HFFc6 (cell line): ENCODE measurements at regions not wholly inside any gene's neighbourhood (a gene's known extent, or its start where the extent isn't known, plus 50 kb on each side); places are given as distances from the start of the nearest gene placed in this dataset.

Experiments used
- DNase-seq: peaks from one replicate; pipeline ENCODE4 v3.0.0-alpha.2; 2018
- H3K27ac Mint-ChIP-seq: 2 replicates; pipeline ENCODE4 v1.8.0; 2020; ENCODE audit warnings: mild to moderate bottlenecking, mixed read lengths
- H3K27me3 Mint-ChIP-seq: 2 replicates; pipeline ENCODE4 v1.8.0; 2021; ENCODE audit warnings: mild to moderate bottlenecking, moderate library complexity, mixed read lengths; ENCODE audit not compliant: insufficient read depth
- H3K36me3 Mint-ChIP-seq: 2 replicates; pipeline ENCODE4 v1.8.0; 2021; ENCODE audit warnings: low read depth, mixed read lengths
- H3K4me1 Mint-ChIP-seq: 2 replicates; pipeline ENCODE4 v1.8.0; 2020; ENCODE audit warnings: low read depth, mixed read lengths
- H3K4me3 Mint-ChIP-seq: 2 replicates; pipeline ENCODE4 v1.8.0; 2020; ENCODE audit warnings: mild to moderate bottlenecking, moderate library complexity, mixed read lengths
- H3K9me3 Mint-ChIP-seq: 2 replicates; pipeline ENCODE4 v1.8.0; 2020; ENCODE audit warnings: mild to moderate bottlenecking, mixed read lengths
- CTCF ChIP-seq: fragments of 200-600 bp; sonication (generic); IDR thresholded peaks from 2 replicates; pipeline ENCODE4 v1.5.0; 2021; ENCODE audit warnings: antibody characterized with exemption, mild to moderate bottlenecking

GRCh38 chr12:77210724-77211123, 145.4 kb upstream of the E2F7 start:
- no peak overlapping the region for H3K4me3 Mint-ChIP-seq
- H3K27me3 Mint-ChIP-seq = no peaks in the 10 kb centered on the region; the same call in 1 of the 2 replicates
- H3K4me1 Mint-ChIP-seq = peaks cover 28% of the 10 kb centered on the region
- H3K36me3 Mint-ChIP-seq = peaks cover 10% of the 10 kb centered on the region; the same call in 1 of the 2 replicates
- DNase-seq = no peak
- no peaks in the 10 kb centered on the region for H3K9me3 Mint-ChIP-seq
- no peak for TF ChIP-seq CTCF
- H3K27ac Mint-ChIP-seq = no peak overlapping the region

- no peaks in the 10 kb centered on the region for H3K27me3 Mint-ChIP-seq
- no peaks in the 10 kb centered on the region for H3K9me3 Mint-ChIP-seq
- no peak for TF ChIP-seq CTCF
- DNase-seq = no peak
- peaks cover 7% of the 10 kb centered on the region for H3K4me1 Mint-ChIP-seq
- no peaks in the 10 kb centered on the region for H3K36me3 Mint-ChIP-seq
- H3K4me3 Mint-ChIP-seq = no peak overlapping the region
- H3K27ac Mint-ChIP-seq = no peak overlapping the region
Measured at GRCh38 chr12:77204083-77204482, 138.7 kb upstream of the E2F7 start.

- Mint-ChIP-seq H3K27me3 (peaks cover 2% of the 10 kb centered on the region; the same call in 1 of the 2 replicates), H3K4me1 (peaks cover 7% of the 10 kb centered on the region), H3K27ac (no peak overlapping the region), H3K4me3 (no peak overlapping the region), H3K36me3 (no peaks in the 10 kb centered on the region; the same call in 1 of the 2 replicates), H3K9me3 (no peaks in the 10 kb centered on the region)
- TF ChIP-seq CTCF = no peak
- no peak for DNase-seq
Measured at GRCh38 chr12:77202457-77203060, 137.2 kb upstream of the E2F7 start.

GRCh38 chr12:77189901-77190416, 124.6 kb upstream of the E2F7 start:
- H3K9me3 Mint-ChIP-seq = no peaks in the 10 kb centered on the region
- no peak for TF ChIP-seq CTCF
- peak overlapping the region; percentile 66 for H3K27ac Mint-ChIP-seq
- H3K36me3 Mint-ChIP-seq = no peaks in the 10 kb centered on the region
- H3K27me3 Mint-ChIP-seq = peaks cover 3% of the 10 kb centered on the region
- peak overlapping the region; percentile 63 for H3K4me3 Mint-ChIP-seq
- peaks cover 31% of the 10 kb centered on the region for H3K4me1 Mint-ChIP-seq
- peak; percentile 86 for DNase-seq

- Mint-ChIP-seq H3K4me1 (peaks cover 31% of the 10 kb centered on the region), H3K4me3 (peak overlapping the region; percentile 63), H3K9me3 (no peaks in the 10 kb centered on the region), H3K36me3 (no peaks in the 10 kb centered on the region), H3K27ac (peak overlapping the region; percentile 66), H3K27me3 (peaks cover 3% of the 10 kb centered on the region)
- TF ChIP-seq CTCF = no peak
- DNase-seq = peak; percentile 81
Measured at GRCh38 chr12:77189458-77189857, 124.1 kb upstream of the E2F7 start.
